Fibroblast of pulmonary artery (primary cell): ENCODE measurements at regions not wholly inside any gene's neighbourhood (a gene's known extent, or its start where the extent isn't known, plus 50 kb on each side); places are given as distances from the start of the nearest gene placed in this dataset.
"Not testable (repeated sequence)": the region's sequence is repeated elsewhere in the genome, so short reads cannot be mapped to it uniquely, and the experiment has no call there.

ENCODE experiments used
- DNase-seq: peaks from one replicate; pipeline ENCODE4 v3.0.0-alpha.2; 2010; ENCODE audit warnings: low read depth
- H3K4me3 ChIP-seq: replicated peaks from 2 replicates; pipeline ENCODE4 v1.5.1; 2011; ENCODE audit warnings: low read depth, mild to moderate bottlenecking, control low read depth, low read length, moderate library complexity
- TF ChIP-seq, protein P1 (sequence below): IDR thresholded peaks from 2 replicates; pipeline ENCODE4 v1.5.1; 2011; ENCODE audit warnings: mild to moderate bottlenecking, control low read depth, low read length, inconsistent platforms; ENCODE audit errors: missing control alignments

DNA sequence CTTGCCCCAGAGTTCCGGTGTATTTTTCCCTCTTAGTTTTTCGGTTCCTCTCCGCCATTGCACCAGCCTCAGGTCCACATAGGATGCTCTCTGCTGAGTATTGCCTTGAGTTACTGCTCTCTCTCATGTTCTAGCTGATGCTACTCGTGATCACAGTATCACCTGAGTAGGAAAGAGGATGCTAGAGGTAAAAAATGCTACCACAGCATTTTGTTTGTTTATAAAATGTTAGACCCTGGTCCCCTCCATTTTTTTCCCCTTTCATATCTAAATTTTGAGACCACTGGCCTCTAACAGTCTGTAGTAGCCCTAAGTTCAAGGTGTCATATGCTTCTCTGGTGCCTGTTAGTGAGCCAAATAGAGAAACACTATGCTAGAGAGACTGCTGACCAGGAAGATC lies 175.5 kb downstream of the OR2B2 start:
- H3K4me3 ChIP-seq: no peak overlapping the region
- no peak for DNase-seq
- TF ChIP-seq, protein P1, sequence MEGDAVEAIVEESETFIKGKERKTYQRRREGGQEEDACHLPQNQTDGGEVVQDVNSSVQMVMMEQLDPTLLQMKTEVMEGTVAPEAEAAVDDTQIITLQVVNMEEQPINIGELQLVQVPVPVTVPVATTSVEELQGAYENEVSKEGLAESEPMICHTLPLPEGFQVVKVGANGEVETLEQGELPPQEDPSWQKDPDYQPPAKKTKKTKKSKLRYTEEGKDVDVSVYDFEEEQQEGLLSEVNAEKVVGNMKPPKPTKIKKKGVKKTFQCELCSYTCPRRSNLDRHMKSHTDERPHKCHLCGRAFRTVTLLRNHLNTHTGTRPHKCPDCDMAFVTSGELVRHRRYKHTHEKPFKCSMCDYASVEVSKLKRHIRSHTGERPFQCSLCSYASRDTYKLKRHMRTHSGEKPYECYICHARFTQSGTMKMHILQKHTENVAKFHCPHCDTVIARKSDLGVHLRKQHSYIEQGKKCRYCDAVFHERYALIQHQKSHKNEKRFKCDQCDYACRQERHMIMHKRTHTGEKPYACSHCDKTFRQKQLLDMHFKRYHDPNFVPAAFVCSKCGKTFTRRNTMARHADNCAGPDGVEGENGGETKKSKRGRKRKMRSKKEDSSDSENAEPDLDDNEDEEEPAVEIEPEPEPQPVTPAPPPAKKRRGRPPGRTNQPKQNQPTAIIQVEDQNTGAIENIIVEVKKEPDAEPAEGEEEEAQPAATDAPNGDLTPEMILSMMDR: no peak

DNA sequence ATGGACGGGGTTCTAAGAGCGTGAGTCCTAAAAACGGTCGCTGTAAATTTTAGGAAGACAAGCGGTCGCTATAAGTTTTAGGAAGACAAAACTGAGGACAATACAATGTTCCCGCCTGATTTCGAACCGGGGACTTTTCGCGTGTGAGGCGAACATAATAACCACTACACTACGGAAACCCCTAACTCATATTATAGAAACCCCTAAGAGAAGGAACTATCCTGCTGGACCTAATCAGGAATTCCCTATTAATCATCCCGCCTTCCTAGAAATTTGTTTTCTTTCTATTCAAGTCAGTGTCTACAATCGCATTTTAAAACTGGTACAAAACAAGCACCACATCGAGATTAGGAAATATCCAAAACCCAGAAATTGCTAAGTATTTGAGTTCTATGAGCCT lies 183.8 kb downstream of the OR2B2 start:
- TF ChIP-seq, protein P1: no peak
- DNase-seq: no peak
- H3K4me3 ChIP-seq: no peak overlapping the region

DNA sequence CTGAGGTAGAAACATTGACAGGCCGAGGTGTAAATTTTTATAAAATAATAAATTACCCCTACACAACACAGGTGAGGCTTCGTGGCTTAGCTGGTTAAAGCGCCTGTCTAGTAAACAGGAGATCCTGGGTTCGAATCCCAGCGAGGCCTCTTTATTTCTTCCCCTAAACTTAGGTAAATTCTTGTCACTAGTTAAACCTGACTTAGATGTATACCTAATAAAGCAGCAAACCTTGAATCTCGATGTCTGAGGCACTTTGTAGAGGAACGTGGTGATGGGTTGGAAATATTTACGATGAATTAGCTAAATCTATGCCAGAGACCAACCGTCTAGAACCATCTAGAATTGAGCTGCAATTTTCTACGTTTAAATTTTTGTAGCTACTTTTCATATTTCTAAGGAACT lies 185.6 kb downstream of the OR2B2 start:
- TF ChIP-seq, protein P1: no peak
- DNase-seq: no peak
- no peak overlapping the region for H3K4me3 ChIP-seq

DNA sequence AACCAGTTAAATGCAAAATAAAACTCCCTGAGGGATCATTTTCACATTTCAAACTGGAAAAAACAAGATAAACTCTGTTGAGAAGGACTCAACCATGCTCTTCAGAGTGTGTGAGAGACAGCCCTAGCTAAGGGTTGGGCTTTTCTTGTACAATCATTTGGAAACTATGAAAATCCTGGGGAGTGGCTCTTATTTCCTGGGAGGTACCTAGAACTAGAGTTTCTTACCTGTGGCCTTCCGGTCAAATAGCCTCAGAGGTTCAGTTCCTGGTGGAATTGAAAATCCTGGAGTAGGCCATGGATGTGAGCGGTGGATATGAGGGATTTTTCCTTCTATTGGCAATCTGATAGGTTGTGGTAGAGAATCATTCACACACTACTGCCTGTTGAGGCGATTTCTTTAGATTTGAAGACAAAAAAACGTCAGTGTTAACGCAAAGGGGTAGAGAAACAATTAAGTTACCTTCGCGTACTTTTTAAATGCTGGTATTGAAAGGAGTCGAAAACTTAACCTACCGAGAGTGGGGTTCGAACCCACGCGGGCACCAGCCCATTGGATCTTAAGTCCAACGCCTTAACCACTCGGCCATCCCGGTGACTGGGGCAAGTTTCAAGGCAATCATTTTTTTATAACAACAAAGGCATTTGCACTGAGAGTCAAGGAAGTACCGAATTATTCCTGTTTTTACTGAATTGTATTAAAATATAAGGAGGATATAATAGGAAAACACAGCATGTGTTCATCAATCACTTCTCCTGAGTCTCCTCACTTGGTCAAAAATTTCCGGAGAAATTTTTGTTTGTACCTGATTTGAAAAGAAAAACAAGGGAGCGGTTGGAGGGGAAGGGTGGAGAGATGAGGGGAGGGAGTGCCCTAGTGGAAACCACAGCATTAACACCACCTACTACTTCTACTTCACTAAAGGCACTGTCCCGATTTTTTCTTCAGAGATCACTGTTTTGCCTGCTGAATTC lies 191.3 kb downstream of the OR2B2 start:
- H3K4me3 ChIP-seq: no peak overlapping the region
- DNase-seq: peak; percentile 20

DNA sequence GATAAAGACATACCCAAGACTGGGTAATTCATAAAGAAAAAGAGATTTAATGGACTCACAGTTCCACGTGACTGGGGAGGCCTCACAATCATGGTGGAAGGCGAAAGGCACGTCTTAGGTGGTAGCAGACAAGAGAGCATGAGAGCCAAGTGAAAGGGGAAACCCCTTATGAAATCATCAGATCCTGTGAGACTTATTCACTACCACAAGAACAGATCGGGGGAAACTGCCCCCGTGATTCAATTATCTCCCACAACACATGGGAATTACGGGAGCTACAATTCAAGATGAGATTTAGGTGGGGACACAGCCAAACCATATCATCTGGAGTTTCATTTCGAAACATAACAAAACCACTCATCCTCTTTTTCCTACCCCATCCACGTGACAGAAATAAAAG lies 193.2 kb downstream of the OR2B2 start:
- H3K4me3 ChIP-seq, DNase-seq: not testable (repeated sequence)

More for the DNA sequence above, 191.3 kb downstream of the OR2B2 start:
- TF ChIP-seq, protein P1: no peak

DNA sequence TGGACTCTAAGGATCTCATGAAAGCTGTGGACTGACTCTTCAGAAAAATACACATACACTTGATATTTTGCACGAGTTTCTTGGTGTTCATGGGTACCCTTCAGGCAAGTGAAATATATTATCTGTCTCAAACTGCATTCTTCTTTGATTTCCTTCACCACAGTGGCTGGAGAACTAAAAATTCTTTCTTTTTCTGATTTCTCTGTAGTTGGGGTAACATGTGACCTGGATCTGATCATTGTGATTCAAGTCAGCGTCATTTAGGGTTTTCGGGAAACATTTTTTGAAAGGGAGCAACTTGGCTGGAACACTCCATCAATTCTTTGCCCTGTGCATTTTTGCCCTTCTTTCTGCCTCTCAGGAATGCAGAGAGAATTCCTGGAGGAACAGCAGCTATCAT lies 205.8 kb downstream of the OR2B2 start:
- TF ChIP-seq, protein P1: no peak
- H3K4me3 ChIP-seq: no peak overlapping the region
- DNase-seq: no peak

DNA sequence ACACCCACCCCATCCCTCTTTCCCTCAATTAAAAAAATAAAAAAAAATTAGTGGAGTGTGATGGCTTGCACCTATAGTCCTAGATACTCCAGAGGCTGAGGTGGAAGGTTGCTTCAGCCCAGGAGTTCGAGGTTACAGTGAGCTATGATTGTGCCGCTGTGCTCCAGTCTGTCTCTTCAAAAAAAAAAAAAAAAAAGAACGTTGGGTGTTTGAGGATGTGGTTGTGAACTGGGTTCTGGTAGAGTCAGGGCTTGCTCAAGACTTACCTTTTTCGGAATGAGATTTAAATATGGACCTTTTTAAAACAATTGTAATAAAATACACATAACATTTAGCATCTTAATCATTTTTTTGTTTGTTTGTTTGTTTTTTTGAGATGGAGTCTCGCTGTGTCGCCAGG lies 211.9 kb downstream of the OR2B2 start:
- TF ChIP-seq, protein P1: no peak
- no peak for DNase-seq
- H3K4me3 ChIP-seq: no peak overlapping the region
